Keratinocyte (primary cell): ENCODE measurements at regions not wholly inside any gene's neighbourhood (a gene's known extent, or its start where the extent isn't known, plus 50 kb on each side); places are given as distances from the start of the nearest gene placed in this dataset.

Source experiments
- DNase-seq: peaks from one replicate; pipeline ENCODE4 v3.0.0-alpha.2; 2011; ENCODE audit warnings: low read depth, missing footprints, low spot score
- FAIRE-seq: peaks from 2 replicates; lab custom pipeline; 2011; peaks lifted over from hg19 to GRCh38; lab: Jason Lieb, UNC
- H2AFZ ChIP-seq: 2 replicates; pipeline ENCODE4 v1.6.0; 2012; ENCODE audit warnings: low read length, control low read depth, inconsistent platforms; ENCODE audit not compliant: control insufficient read depth
- H3K27ac ChIP-seq: 2 replicates; pipeline ENCODE4 v1.5.1; 2011; ENCODE audit warnings: low read length; ENCODE audit not compliant: control insufficient read depth, insufficient read depth
- H3K27me3 ChIP-seq: 3 replicates; pipeline ENCODE4 v1.6.0; 2011; ENCODE audit warnings: low read length; ENCODE audit not compliant: control insufficient read depth, insufficient read depth; ENCODE audit errors: extremely low read depth
- H3K36me3 ChIP-seq, 2 experiments: 2 replicates in 1 of 2; 3 replicates in 1 of 2; pipeline ENCODE4 v1.5.1; 2011; ENCODE audit warnings: low read length in 2 of 2, mild to moderate bottlenecking in 1 of 2; ENCODE audit not compliant: control insufficient read depth in 2 of 2, insufficient read depth in 2 of 2; ENCODE audit errors: extremely low read depth in 1 of 2
- H3K4me1 ChIP-seq: 3 replicates; pipeline ENCODE4 v1.5.1; 2011; ENCODE audit warnings: low read length; ENCODE audit not compliant: control insufficient read depth, insufficient read depth; ENCODE audit errors: extremely low read depth
- H3K4me2 ChIP-seq: 3 replicates; pipeline ENCODE4 v1.6.0; 2011; ENCODE audit warnings: low read depth, low read length; ENCODE audit not compliant: control insufficient read depth, insufficient read depth; ENCODE audit errors: extremely low read depth
- H3K4me3 ChIP-seq, 3 experiments: fragments of 200-600 bp in 1 of 3; sonication (generic) in 1 of 3; 2 replicates in 2 of 3; 3 replicates in 1 of 3; pipeline ENCODE4 v1.5.1; 2011 to 2016; ENCODE audit warnings: low read length in 3 of 3, mild to moderate bottlenecking in 3 of 3, control low read depth in 2 of 3, inconsistent platforms in 1 of 3, low read depth in 1 of 3, mixed read lengths in 1 of 3, mixed run types in 1 of 3, moderate library complexity in 1 of 3; ENCODE audit not compliant: control insufficient read depth in 2 of 3, insufficient read depth in 2 of 3; ENCODE audit errors: extremely low read depth in 1 of 3
- H3K79me2 ChIP-seq: 2 replicates; pipeline ENCODE4 v1.6.0; 2012; ENCODE audit warnings: low read length; ENCODE audit not compliant: control insufficient read depth, insufficient read depth
- H3K9ac ChIP-seq: 3 replicates; pipeline ENCODE4 v1.6.0; 2011; ENCODE audit warnings: low read length; ENCODE audit not compliant: control insufficient read depth, insufficient read depth; ENCODE audit errors: extremely low read depth
- H3K9me1 ChIP-seq: 3 replicates; pipeline ENCODE4 v1.6.0; 2011; ENCODE audit warnings: low read length; ENCODE audit not compliant: control insufficient read depth, insufficient read depth; ENCODE audit errors: extremely low read depth
- H3K9me3 ChIP-seq: 2 replicates; pipeline ENCODE4 v1.5.1; 2012; ENCODE audit warnings: low read depth, low read length; ENCODE audit not compliant: control insufficient read depth
- H4K20me1 ChIP-seq: 3 replicates; pipeline ENCODE4 v1.6.0; 2011; ENCODE audit warnings: low read length; ENCODE audit not compliant: control insufficient read depth, insufficient read depth; ENCODE audit errors: extremely low read depth
- EZH2 ChIP-seq: IDR thresholded peaks from one replicate; pipeline ENCODE4 v1.6.1; 2012; ENCODE audit warnings: inconsistent platforms, mild to moderate bottlenecking, low read length, moderate library complexity
- dilution Hi-C: fragments of 300-500 bp; cut with MboI; formaldehyde crosslinking; loops from one replicate; pipeline ENCODE4 v1.7.0; 2020; ENCODE audit warnings: low sequenced_read_pairs; ENCODE audit not compliant: extremely low pct_ligation_motif_present
- TF ChIP-seq, protein P1 (sequence below), 3 experiments: IDR thresholded peaks in 1 of 3; conservative IDR thresholded peaks in 1 of 3; optimal IDR thresholded peaks in 1 of 3; 2 replicates in 2 of 3; 3 replicates in 1 of 3; pipeline versions ENCODE3 to v1.5.1; 2011; ENCODE audit warnings: low read length in 3 of 3, mild to moderate bottlenecking in 3 of 3, moderate library complexity in 2 of 3, control low read depth in 1 of 3, inconsistent platforms in 1 of 3; ENCODE audit not compliant: insufficient read depth in 2 of 3; ENCODE audit errors: extremely low read depth in 1 of 3

DNA sequence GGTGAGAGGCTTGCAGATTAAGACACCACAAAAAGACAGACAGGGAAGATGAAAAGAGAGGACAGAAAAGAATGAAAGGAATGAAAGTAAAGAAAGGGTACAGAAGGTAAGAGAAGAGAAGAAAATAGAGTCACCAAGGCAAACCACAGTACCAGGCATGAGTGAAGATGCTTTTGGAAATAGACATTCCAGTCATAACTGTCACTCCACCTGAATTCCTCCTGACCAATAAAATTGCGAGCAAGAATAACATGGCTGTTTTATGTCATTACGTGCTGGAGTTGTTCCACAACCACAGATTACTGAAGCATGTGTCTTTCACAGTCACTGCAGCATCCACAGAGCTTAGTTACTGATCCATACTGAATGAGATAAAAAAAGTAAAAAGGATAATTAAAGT lies 864.9 kb upstream of the SLIT2 start:
- no peaks in the 10 kb centered on the region for H3K9me1 ChIP-seq
- H3K9me3 ChIP-seq = no peaks in the 10 kb centered on the region
- dilution Hi-C loops = no loop called here
- DNase-seq (no peak), FAIRE-seq (no peak)
- TF ChIP-seq EZH2 = no peak
- TF ChIP-seq, protein P1, sequence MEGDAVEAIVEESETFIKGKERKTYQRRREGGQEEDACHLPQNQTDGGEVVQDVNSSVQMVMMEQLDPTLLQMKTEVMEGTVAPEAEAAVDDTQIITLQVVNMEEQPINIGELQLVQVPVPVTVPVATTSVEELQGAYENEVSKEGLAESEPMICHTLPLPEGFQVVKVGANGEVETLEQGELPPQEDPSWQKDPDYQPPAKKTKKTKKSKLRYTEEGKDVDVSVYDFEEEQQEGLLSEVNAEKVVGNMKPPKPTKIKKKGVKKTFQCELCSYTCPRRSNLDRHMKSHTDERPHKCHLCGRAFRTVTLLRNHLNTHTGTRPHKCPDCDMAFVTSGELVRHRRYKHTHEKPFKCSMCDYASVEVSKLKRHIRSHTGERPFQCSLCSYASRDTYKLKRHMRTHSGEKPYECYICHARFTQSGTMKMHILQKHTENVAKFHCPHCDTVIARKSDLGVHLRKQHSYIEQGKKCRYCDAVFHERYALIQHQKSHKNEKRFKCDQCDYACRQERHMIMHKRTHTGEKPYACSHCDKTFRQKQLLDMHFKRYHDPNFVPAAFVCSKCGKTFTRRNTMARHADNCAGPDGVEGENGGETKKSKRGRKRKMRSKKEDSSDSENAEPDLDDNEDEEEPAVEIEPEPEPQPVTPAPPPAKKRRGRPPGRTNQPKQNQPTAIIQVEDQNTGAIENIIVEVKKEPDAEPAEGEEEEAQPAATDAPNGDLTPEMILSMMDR (optimal IDR thresholded peaks at IDR 0.05 in 1 of 3, IDR thresholded peaks at IDR 0.05 in 1 of 3, conservative IDR thresholded peaks at IDR 0.05 in 1 of 3; ENCODE audit: extremely low read depth in 1 of 3, insufficient read depth in 2 of 3, low read length in 3 of 3) = no peak
- H4K20me1 ChIP-seq = no peaks in the 10 kb centered on the region
- no peak overlapping the region for H3K27ac ChIP-seq
- H2AFZ ChIP-seq = no peak overlapping the region
- no peaks in the 10 kb centered on the region for H3K27me3 ChIP-seq
- H3K9ac ChIP-seq = no peak overlapping the region
- H3K79me2 ChIP-seq = no peaks in the 10 kb centered on the region
- H3K4me3 ChIP-seq = no peak overlapping the region
- no peak overlapping the region for H3K4me2 ChIP-seq
- H3K36me3 ChIP-seq = no peaks in the 10 kb centered on the region
- no peaks in the 10 kb centered on the region for H3K4me1 ChIP-seq

DNA sequence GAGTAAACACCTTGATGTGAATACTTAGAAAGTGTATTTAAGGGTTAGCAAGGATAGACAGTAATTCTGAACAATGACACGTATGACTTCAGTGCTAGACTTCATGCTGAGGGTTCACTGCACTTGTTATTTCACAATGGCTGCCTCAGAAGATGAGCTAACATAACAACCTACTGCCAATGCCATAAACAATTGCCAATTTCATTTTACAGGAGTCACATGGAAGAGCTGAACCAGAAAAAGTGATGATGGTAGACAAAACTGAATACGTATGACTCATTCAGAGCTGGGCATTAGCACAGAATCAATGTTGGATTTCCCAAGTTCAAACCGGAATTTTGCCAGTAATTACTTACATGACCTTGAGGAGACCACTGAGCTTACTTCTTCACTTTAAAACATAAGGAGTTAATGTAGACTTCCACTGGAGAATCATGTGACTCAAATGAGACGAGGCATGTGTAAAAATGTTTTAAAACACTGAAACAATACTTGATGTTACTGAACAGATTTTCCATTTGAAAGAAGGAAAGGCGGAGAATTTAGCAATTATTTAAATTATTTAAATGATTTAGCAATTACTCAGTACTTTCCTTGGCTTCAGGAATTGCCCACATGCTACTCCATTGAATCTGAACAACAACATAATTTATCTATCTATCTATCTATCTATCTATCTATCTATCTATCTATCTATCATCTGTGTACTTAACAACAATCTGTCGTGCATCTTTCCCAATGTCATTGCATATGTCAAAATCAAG lies 868.5 kb upstream of the SLIT2 start:
- no peak for TF ChIP-seq EZH2
- TF ChIP-seq, protein P1 (optimal IDR thresholded peaks at IDR 0.05 in 1 of 3, IDR thresholded peaks at IDR 0.05 in 1 of 3, conservative IDR thresholded peaks at IDR 0.05 in 1 of 3; ENCODE audit: extremely low read depth in 1 of 3, insufficient read depth in 2 of 3, low read length in 3 of 3) = no peak
- no peak overlapping the region for H2AFZ ChIP-seq
- H3K27me3 ChIP-seq = no peaks in the 10 kb centered on the region
- H4K20me1 ChIP-seq = no peaks in the 10 kb centered on the region
- no peaks in the 10 kb centered on the region for H3K9me1 ChIP-seq
- no peaks in the 10 kb centered on the region for H3K9me3 ChIP-seq
- H3K4me2 ChIP-seq = no peak overlapping the region
- H3K36me3 ChIP-seq = no peaks in the 10 kb centered on the region
- H3K4me1 ChIP-seq = peaks cover 9% of the 10 kb centered on the region
- peak; percentile 5 for FAIRE-seq
- dilution Hi-C loops = no loop called here
- no peak overlapping the region for H3K9ac ChIP-seq
- no peak for DNase-seq
- no peak overlapping the region for H3K4me3 ChIP-seq
- H3K27ac ChIP-seq = no peak overlapping the region
- no peaks in the 10 kb centered on the region for H3K79me2 ChIP-seq
